MM.1S (cell line): ENCODE measurements at regions not wholly inside any gene's neighbourhood (a gene's known extent, or its start where the extent isn't known, plus 50 kb on each side); places are given as distances from the start of the nearest gene placed in this dataset.

Source experiments
- DNase-seq: peaks from one replicate; pipeline ENCODE4 v3.0.0-alpha.2; 2015
- H2AFZ ChIP-seq: fragments of 300-600 bp; sonication (generic); 2 replicates; pipeline ENCODE4 v1.6.0; 2016; ENCODE audit warnings: antibody characterized with exemption, low read length
- H3F3A ChIP-seq: fragments of 300-600 bp; sonication (generic); 2 replicates; pipeline ENCODE4 v1.6.1; 2016; ENCODE audit warnings: mild to moderate bottlenecking, antibody characterized with exemption, low read length, moderate library complexity, mixed read lengths; ENCODE audit not compliant: insufficient read depth
- H3K27ac ChIP-seq: fragments of 300-600 bp; sonication (generic); 2 replicates; pipeline ENCODE4 v1.5.1; 2016; ENCODE audit warnings: mild to moderate bottlenecking, low read length
- H3K27me3 ChIP-seq: fragments of 300-600 bp; sonication (generic); replicated peaks from 2 replicates; pipeline ENCODE4 v1.6.0; 2016; ENCODE audit warnings: low read length; ENCODE audit not compliant: insufficient read depth
- H3K36me3 ChIP-seq: fragments of 300-600 bp; sonication (generic); replicated peaks from 2 replicates; pipeline ENCODE4 v1.6.1; 2016; ENCODE audit warnings: mild to moderate bottlenecking, low read length, mixed read lengths; ENCODE audit not compliant: insufficient read depth
- H3K4me1 ChIP-seq: fragments of 300-600 bp; sonication (generic); 2 replicates; pipeline ENCODE4 v1.6.1; 2016; ENCODE audit warnings: low read length, mixed read lengths
- H3K4me2 ChIP-seq: fragments of 300-600 bp; sonication (generic); 2 replicates; pipeline ENCODE4 v1.6.0; 2016; ENCODE audit warnings: low read depth, low read length
- H3K4me3 ChIP-seq: fragments of 300-600 bp; sonication (generic); 2 replicates; pipeline ENCODE4 v1.5.1; 2016; ENCODE audit warnings: low read length, mixed read lengths
- H3K79me2 ChIP-seq: fragments of 300-600 bp; sonication (generic); 2 replicates; pipeline ENCODE4 v1.6.1; 2016; ENCODE audit warnings: mixed run types, low read length, mixed read lengths
- H3K9ac ChIP-seq: fragments of 300-600 bp; sonication (generic); 2 replicates; pipeline ENCODE4 v1.6.1; 2016; ENCODE audit warnings: low read length, mixed read lengths
- H3K9me2 ChIP-seq: fragments of 300-600 bp; sonication (generic); replicated peaks from 2 replicates; pipeline ENCODE4 v1.6.1; 2016; ENCODE audit warnings: mild to moderate bottlenecking, low read length, mixed read lengths; ENCODE audit not compliant: insufficient read depth
- H3K9me3 ChIP-seq: fragments of 300-600 bp; sonication (generic); replicated peaks from 2 replicates; pipeline ENCODE4 v1.6.1; 2016; ENCODE audit warnings: mild to moderate bottlenecking, low read length, mixed read lengths; ENCODE audit not compliant: insufficient read depth
- H4K20me1 ChIP-seq: fragments of 300-600 bp; sonication (generic); 2 replicates; pipeline ENCODE4 v1.6.1; 2016; ENCODE audit warnings: mild to moderate bottlenecking, low read length, moderate library complexity, mixed read lengths; ENCODE audit not compliant: insufficient read depth
- EZH2 ChIP-seq: fragments of 300-600 bp; sonication (generic); optimal IDR thresholded peaks from 2 replicates; pipeline ENCODE3; 2017; ENCODE audit warnings: low read depth, mild to moderate bottlenecking, antibody characterized with exemption, low read length, mixed read lengths
- EZH2phosphoT487 ChIP-seq: fragments of 300-600 bp; sonication (generic); IDR thresholded peaks from 2 replicates; pipeline ENCODE4 v1.6.1; 2018; ENCODE audit warnings: antibody characterized with exemption, low read length
- TF ChIP-seq, protein P1 (sequence below): fragments of 300-600 bp; sonication (generic); IDR thresholded peaks from 2 replicates; pipeline ENCODE4 v1.5.1; 2016; ENCODE audit warnings: antibody characterized with exemption, low read length, mixed read lengths

DNA sequence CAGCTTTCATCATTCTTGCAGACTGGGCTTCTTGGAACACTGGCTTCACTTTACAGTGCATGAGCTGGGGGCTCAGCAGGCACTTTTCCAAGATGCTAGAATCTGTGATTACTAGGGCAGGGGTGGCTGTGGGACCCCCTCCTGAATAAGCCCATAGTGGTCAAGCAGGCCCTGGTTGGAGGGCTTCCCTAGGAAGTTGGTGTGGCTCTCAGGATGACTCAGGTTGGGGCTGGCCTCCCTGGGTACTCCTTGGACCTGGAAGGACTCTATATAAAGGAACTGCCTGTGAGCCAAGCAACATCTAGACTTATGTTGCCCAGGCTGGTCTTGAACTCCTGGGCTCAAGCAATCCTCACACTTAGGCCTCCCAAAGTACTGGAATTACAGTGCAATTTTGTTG is 88.3 kb upstream of the HELT start:
- no peaks in the 10 kb centered on the region for H3K9me2 ChIP-seq
- no peak for TF ChIP-seq EZH2
- TF ChIP-seq, protein P1, sequence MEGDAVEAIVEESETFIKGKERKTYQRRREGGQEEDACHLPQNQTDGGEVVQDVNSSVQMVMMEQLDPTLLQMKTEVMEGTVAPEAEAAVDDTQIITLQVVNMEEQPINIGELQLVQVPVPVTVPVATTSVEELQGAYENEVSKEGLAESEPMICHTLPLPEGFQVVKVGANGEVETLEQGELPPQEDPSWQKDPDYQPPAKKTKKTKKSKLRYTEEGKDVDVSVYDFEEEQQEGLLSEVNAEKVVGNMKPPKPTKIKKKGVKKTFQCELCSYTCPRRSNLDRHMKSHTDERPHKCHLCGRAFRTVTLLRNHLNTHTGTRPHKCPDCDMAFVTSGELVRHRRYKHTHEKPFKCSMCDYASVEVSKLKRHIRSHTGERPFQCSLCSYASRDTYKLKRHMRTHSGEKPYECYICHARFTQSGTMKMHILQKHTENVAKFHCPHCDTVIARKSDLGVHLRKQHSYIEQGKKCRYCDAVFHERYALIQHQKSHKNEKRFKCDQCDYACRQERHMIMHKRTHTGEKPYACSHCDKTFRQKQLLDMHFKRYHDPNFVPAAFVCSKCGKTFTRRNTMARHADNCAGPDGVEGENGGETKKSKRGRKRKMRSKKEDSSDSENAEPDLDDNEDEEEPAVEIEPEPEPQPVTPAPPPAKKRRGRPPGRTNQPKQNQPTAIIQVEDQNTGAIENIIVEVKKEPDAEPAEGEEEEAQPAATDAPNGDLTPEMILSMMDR, result no peak
- TF ChIP-seq EZH2phosphoT487, result no peak
- no peaks in the 10 kb centered on the region for H3K36me3 ChIP-seq
- H3K27ac ChIP-seq, result no peak overlapping the region
- H3K79me2 ChIP-seq, result no peaks in the 10 kb centered on the region
- H3K4me3 ChIP-seq, result no peak overlapping the region
- no peak for DNase-seq
- H3K4me2 ChIP-seq, result no peak overlapping the region
- H2AFZ ChIP-seq, result no peak overlapping the region
- H3K4me1 ChIP-seq, result no peaks in the 10 kb centered on the region
- H3K27me3 ChIP-seq, result no peaks in the 10 kb centered on the region
- H3K9me3 ChIP-seq, result no peaks in the 10 kb centered on the region
- H4K20me1 ChIP-seq, result no peaks in the 10 kb centered on the region
- no peak overlapping the region for H3K9ac ChIP-seq
- no peaks in the 10 kb centered on the region for H3F3A ChIP-seq

DNA sequence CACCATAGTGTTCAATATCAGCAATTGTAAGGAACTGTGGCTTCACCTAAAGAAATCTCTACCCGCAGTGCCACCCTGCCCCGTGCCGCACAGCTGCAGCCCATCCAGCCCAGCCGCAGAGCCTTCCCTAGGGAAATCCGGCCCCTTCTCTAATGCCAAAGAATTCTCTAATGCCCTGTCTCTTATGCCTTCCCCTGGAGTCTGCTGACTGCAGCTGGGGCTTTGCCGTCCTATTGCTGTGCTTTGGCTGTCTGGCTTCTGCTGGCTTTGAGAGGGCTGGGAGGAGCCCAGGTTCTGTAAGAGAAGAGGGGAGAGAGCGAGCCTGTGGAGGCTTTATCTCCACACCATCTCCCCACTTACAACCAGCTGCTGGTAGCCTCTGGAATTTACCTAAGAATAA is 85.9 kb upstream of the HELT start:
- Histone ChIP-seq H2AFZ (no peak overlapping the region), H3F3A (no peaks in the 10 kb centered on the region), H3K4me3 (no peak overlapping the region), H3K9me2 (no peaks in the 10 kb centered on the region), H3K9ac (no peak overlapping the region), H3K4me2 (no peak overlapping the region), H3K36me3 (no peaks in the 10 kb centered on the region), H3K27ac (no peak overlapping the region), H3K27me3 (no peaks in the 10 kb centered on the region), H3K79me2 (no peaks in the 10 kb centered on the region), H4K20me1 (no peaks in the 10 kb centered on the region), H3K4me1 (no peaks in the 10 kb centered on the region), H3K9me3 (no peaks in the 10 kb centered on the region)
- TF ChIP-seq, protein P1, result no peak
- TF ChIP-seq EZH2phosphoT487 (no peak), EZH2 (no peak)
- DNase-seq, result no peak

DNA sequence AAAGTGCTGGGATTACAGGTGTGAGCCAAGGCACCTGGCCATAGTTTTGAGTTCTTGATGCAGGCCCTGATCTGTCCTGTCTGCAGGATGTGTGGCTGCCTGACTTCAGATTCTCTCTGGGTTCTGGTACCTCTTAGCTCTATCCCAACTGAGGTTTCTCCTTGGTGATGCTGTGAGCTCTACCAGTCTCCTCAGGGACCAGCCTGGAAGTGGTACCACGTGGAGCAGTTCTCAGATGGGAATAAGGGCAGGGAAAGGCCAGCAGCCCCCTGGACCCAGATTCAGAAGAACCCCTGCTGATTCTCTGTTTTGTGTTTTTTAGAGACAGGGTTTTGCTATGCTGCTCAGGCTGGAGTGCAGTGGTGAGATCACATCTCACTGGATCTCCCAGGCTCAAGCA is 85.0 kb upstream of the HELT start:
- Histone ChIP-seq H3K4me1 (no peaks in the 10 kb centered on the region), H4K20me1 (no peaks in the 10 kb centered on the region), H3F3A (no peaks in the 10 kb centered on the region), H3K4me2 (no peak overlapping the region), H3K4me3 (no peak overlapping the region), H3K9ac (no peak overlapping the region), H3K9me2 (no peaks in the 10 kb centered on the region), H3K79me2 (no peaks in the 10 kb centered on the region), H3K9me3 (no peaks in the 10 kb centered on the region), H3K27ac (no peak overlapping the region), H2AFZ (no peak overlapping the region), H3K27me3 (no peaks in the 10 kb centered on the region), H3K36me3 (no peaks in the 10 kb centered on the region)
- TF ChIP-seq EZH2, result no peak
- no peak for DNase-seq

DNA sequence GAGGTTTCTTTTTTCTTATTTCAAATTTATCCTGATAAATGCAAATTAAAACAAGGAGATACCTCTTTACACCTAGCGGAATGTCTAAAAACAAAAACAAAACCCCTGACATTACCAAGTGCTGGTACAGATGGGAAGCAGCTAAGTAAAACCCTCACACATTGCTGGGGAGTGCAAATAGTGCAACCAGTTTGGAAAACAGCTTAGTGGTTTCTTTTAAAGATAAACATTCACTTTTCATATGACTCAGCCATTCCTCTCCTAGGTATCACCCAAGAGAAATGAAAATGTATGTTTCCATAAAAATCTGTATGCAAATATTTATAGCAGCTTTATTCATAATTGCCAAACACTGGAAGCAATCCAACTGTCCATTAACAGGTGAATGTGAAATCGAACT is 84.1 kb upstream of the HELT start:
- Histone ChIP-seq H3K36me3 (no peaks in the 10 kb centered on the region), H3K9me3 (no peaks in the 10 kb centered on the region), H3K4me1 (no peaks in the 10 kb centered on the region), H3K27ac (no peak overlapping the region), H3K9me2 (no peaks in the 10 kb centered on the region), H3K4me3 (no peak overlapping the region), H3K4me2 (no peak overlapping the region), H2AFZ (no peak overlapping the region), H4K20me1 (no peaks in the 10 kb centered on the region), H3F3A (no peaks in the 10 kb centered on the region), H3K79me2 (no peaks in the 10 kb centered on the region), H3K27me3 (no peaks in the 10 kb centered on the region), H3K9ac (no peak overlapping the region)
- DNase-seq, result no peak
- TF ChIP-seq EZH2 (no peak), EZH2phosphoT487 (no peak)
- TF ChIP-seq, protein P1, result no peak
